Glutamatergic neuron (in vitro differentiated cells): ENCODE measurements at regions not wholly inside any gene's neighbourhood (a gene's known extent, or its start where the extent isn't known, plus 50 kb on each side); places are given as distances from the start of the nearest gene placed in this dataset.

Source experiments
- DNase-seq: peaks from one replicate; pipeline ENCODE4 v3.0.0; 2022
- H3K27ac Mint-ChIP-seq: one replicate; pipeline ENCODE4 v1.8.0; 2020; ENCODE audit warnings: mild to moderate bottlenecking, mixed read lengths, inconsistent platforms; ENCODE audit not compliant: unreplicated experiment
- H3K27me3 Mint-ChIP-seq: one replicate; pipeline ENCODE4 v1.8.0; 2020; ENCODE audit warnings: mild to moderate bottlenecking, moderate library complexity, mixed read lengths, inconsistent platforms; ENCODE audit not compliant: unreplicated experiment
- H3K36me3 Mint-ChIP-seq: one replicate; pipeline ENCODE4 v1.8.0; 2020; ENCODE audit warnings: mild to moderate bottlenecking, mixed read lengths, inconsistent platforms; ENCODE audit not compliant: unreplicated experiment
- H3K4me1 Mint-ChIP-seq: one replicate; pipeline ENCODE4 v1.8.0; 2020; ENCODE audit warnings: mild to moderate bottlenecking, low read depth, mixed read lengths, inconsistent platforms; ENCODE audit not compliant: unreplicated experiment
- H3K4me3 Mint-ChIP-seq: one replicate; pipeline ENCODE4 v1.8.0; 2020; ENCODE audit warnings: mild to moderate bottlenecking, mixed read lengths, inconsistent platforms; ENCODE audit not compliant: unreplicated experiment
- H3K9me3 Mint-ChIP-seq: one replicate; pipeline ENCODE4 v1.8.0; 2020; ENCODE audit warnings: mild to moderate bottlenecking, moderate library complexity, mixed read lengths, inconsistent platforms; ENCODE audit not compliant: unreplicated experiment
- TF ChIP-seq, protein P1 (sequence below): fragments of 200-600 bp; sonication (generic); IDR thresholded peaks from one replicate; pipeline ENCODE4 v1.5.0; 2021; ENCODE audit not compliant: partially characterized antibody, unreplicated experiment

DNA sequence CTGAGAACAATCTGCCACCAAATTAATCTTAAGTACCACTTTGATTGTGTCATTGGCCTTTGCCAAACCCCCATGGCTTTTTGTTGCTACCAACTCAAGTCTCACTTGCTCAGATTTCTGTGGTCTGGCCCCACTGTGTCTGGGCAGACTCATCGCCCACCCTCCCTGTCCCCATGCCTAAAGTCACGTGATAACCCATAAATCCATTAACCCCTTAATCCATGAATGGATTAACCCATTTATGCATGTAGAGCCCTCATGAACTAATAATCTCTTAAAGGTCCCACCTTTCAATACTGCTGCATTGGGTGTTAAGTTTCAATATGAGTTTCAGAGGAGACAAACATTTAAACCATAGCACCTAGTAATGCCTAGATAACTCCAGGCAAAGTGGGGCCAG, 78.5 kb upstream of the BLTP1 start:
- H3K27me3 Mint-ChIP-seq = peaks cover 2% of the 10 kb centered on the region
- no peak for DNase-seq
- H3K36me3 Mint-ChIP-seq = no peaks in the 10 kb centered on the region
- TF ChIP-seq, protein P1, sequence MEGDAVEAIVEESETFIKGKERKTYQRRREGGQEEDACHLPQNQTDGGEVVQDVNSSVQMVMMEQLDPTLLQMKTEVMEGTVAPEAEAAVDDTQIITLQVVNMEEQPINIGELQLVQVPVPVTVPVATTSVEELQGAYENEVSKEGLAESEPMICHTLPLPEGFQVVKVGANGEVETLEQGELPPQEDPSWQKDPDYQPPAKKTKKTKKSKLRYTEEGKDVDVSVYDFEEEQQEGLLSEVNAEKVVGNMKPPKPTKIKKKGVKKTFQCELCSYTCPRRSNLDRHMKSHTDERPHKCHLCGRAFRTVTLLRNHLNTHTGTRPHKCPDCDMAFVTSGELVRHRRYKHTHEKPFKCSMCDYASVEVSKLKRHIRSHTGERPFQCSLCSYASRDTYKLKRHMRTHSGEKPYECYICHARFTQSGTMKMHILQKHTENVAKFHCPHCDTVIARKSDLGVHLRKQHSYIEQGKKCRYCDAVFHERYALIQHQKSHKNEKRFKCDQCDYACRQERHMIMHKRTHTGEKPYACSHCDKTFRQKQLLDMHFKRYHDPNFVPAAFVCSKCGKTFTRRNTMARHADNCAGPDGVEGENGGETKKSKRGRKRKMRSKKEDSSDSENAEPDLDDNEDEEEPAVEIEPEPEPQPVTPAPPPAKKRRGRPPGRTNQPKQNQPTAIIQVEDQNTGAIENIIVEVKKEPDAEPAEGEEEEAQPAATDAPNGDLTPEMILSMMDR = no peak
- H3K4me1 Mint-ChIP-seq = peaks cover 9% of the 10 kb centered on the region
- H3K4me3 Mint-ChIP-seq = no peak overlapping the region
- no peaks in the 10 kb centered on the region for H3K9me3 Mint-ChIP-seq
- no peak overlapping the region for H3K27ac Mint-ChIP-seq

DNA sequence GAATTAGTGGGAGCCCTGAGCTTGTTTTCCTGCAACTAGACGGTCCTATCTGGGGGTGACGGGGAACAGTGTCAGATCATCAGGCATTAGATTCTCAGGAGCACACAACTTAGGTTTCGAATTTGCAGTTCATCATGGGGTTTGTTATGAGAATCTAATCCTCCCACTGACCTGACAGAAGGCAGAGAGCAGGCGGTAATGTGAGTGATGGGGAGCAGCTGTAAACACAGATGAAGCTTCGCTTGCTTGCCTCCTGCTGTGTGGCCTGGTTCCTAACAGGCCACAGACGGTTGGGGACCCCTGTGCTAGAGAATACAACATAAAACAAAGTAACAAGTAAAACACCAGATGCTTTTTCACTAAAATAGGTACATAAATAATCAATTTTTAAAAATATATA, 86.2 kb upstream of the BLTP1 start:
- H3K4me1 Mint-ChIP-seq = peaks cover 6% of the 10 kb centered on the region
- H3K27ac Mint-ChIP-seq = peak overlapping the region; percentile 28
- DNase-seq = peak; percentile 23
- peaks cover 3% of the 10 kb centered on the region for H3K9me3 Mint-ChIP-seq
- no peaks in the 10 kb centered on the region for H3K36me3 Mint-ChIP-seq
- TF ChIP-seq, protein P1 = no peak
- peaks cover 2% of the 10 kb centered on the region for H3K27me3 Mint-ChIP-seq
- H3K4me3 Mint-ChIP-seq = no peak overlapping the region

DNA sequence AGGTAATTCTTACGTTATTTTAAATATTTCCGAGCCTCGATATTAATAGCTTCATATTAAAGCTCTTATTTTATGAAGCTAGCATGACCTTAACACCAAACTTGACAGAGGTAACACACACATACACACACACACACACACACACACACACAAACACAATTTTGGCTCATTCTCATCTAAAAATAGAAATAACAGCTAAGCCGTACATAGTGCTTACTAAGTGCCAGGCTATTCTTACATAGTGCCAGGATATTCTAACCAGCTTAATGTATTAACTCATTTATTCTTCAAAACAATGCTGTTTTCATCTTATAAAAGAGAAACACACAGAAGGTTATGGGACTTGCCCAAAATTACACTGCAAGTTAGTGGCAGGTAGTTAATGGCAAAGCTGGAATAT, 87.0 kb upstream of the BLTP1 start:
- H3K4me3 Mint-ChIP-seq = no peak overlapping the region
- TF ChIP-seq, protein P1 = no peak

DNA sequence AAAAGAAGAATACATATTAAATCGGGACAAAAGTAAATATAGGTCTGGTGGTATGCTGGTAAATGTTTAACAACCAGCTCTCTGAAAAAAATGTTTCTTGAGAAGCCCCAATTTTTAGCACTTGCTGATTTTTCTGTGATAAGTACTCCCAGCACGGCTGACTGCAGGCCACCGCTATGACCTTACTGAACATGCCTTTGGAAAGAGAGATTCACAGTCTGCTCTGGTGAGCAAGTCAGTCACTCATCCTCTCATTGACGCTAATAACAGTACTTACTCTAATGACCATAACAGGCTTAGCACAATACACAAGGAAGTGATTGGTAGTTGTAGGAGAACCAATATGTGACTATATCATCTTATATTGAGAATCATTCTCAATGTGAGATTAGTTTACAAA, 98.9 kb upstream of the BLTP1 start:
- Mint-ChIP-seq H3K4me1 (no peaks in the 10 kb centered on the region), H3K27ac (no peak overlapping the region), H3K27me3 (no peaks in the 10 kb centered on the region), H3K4me3 (no peak overlapping the region), H3K9me3 (no peaks in the 10 kb centered on the region), H3K36me3 (no peaks in the 10 kb centered on the region)
- DNase-seq = no peak
- TF ChIP-seq, protein P1 = no peak

More for the DNA sequence above, 87.0 kb upstream of the BLTP1 start:
- H3K27me3 Mint-ChIP-seq = peaks cover 2% of the 10 kb centered on the region
- DNase-seq = no peak
- peaks cover 3% of the 10 kb centered on the region for H3K9me3 Mint-ChIP-seq
- no peaks in the 10 kb centered on the region for H3K36me3 Mint-ChIP-seq
- H3K4me1 Mint-ChIP-seq = peaks cover 6% of the 10 kb centered on the region
- no peak overlapping the region for H3K27ac Mint-ChIP-seq

DNA sequence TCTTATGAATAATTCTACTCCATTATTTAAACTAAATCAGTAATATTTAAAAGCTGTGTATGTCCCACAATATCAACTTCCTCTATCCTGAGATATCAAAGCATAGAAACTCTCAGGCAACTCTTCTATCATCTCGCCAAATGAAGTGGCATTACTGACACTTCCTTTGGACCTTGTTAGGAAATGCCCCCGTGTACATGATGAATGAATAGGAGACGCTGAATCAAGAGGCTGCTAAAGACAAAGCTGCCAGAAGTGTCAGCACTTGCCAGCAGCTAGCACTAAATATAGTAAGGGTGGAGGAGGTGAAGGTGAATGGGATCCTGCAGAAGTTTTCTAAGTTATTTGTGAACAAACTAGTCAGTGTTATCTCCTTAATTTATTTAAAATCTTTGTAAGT, 99.5 kb upstream of the BLTP1 start:
- H3K27ac Mint-ChIP-seq = no peak overlapping the region

More for the DNA sequence above, 99.5 kb upstream of the BLTP1 start:
- no peak for DNase-seq
- Mint-ChIP-seq H3K9me3 (no peaks in the 10 kb centered on the region), H3K4me3 (no peak overlapping the region), H3K4me1 (no peaks in the 10 kb centered on the region), H3K27me3 (no peaks in the 10 kb centered on the region), H3K36me3 (no peaks in the 10 kb centered on the region)
- TF ChIP-seq, protein P1 = no peak
